ENCODE measurements at regions not wholly inside any gene's neighbourhood (a gene's known extent, or its start where the extent isn't known, plus 50 kb on each side); places are given as distances from the start of the nearest gene placed in this dataset.
"Not testable (repeated sequence)": the region's sequence is repeated elsewhere in the genome, so short reads cannot be mapped to it uniquely, and the experiment has no call there.

DNA sequence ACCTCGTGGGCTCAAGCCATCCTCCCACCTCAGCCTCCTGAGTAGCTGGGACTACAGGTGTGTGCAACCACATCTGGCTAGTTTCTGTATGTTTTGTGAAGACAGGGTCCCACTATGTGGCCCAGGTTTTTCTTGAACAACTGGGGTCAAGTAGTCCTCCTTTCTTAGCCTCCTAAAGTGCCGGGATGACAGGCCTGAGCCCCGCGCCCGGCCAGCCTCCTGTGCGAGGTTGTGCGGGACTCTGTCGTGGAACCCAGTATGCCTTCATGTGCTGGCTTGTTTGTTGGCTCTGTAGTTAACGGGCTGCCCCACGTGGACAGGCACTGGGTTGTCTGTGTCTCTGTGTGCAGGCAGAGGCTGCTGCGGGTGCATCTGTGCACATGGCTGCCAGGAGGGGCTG, 238.7 kb upstream of the FRG2C start:
- TF ChIP-seq, protein P1, sequence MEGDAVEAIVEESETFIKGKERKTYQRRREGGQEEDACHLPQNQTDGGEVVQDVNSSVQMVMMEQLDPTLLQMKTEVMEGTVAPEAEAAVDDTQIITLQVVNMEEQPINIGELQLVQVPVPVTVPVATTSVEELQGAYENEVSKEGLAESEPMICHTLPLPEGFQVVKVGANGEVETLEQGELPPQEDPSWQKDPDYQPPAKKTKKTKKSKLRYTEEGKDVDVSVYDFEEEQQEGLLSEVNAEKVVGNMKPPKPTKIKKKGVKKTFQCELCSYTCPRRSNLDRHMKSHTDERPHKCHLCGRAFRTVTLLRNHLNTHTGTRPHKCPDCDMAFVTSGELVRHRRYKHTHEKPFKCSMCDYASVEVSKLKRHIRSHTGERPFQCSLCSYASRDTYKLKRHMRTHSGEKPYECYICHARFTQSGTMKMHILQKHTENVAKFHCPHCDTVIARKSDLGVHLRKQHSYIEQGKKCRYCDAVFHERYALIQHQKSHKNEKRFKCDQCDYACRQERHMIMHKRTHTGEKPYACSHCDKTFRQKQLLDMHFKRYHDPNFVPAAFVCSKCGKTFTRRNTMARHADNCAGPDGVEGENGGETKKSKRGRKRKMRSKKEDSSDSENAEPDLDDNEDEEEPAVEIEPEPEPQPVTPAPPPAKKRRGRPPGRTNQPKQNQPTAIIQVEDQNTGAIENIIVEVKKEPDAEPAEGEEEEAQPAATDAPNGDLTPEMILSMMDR (IDR thresholded peaks at IDR 0.05): not testable (repeated sequence)
- TF ChIP-seq POLR2A (IDR thresholded peaks at IDR 0.05; ENCODE audit: low read depth); POLR2AphosphoS5 (IDR thresholded peaks at IDR 0.05): not testable (repeated sequence)

All from esophagus muscularis mucosa (tissue), 3 donors.